Mucosa of rectum (tissue), 2 donors: ENCODE measurements at regions not wholly inside any gene's neighbourhood (a gene's known extent, or its start where the extent isn't known, plus 50 kb on each side); places are given as distances from the start of the nearest gene placed in this dataset.
"Not testable (repeated sequence)": the region's sequence is repeated elsewhere in the genome, so short reads cannot be mapped to it uniquely, and the experiment has no call there.

Source experiments
- H3K27ac ChIP-seq, 2 donors: one replicate each; pipeline ENCODE4 v1.7.0; 2013; ENCODE audit warnings: inconsistent platforms in 2 of 2, low read depth in 2 of 2, low read length in 2 of 2
- H3K27me3 ChIP-seq, 2 donors: one replicate each; pipeline ENCODE4 v1.7.0; 2013; ENCODE audit warnings: low read length in 2 of 2; ENCODE audit not compliant: control insufficient read depth in 2 of 2, insufficient read depth in 2 of 2
- H3K36me3 ChIP-seq, 2 donors: one replicate each; pipeline ENCODE4 v1.7.0; 2013; ENCODE audit warnings: low read length in 2 of 2; ENCODE audit not compliant: control insufficient read depth in 2 of 2, insufficient read depth in 2 of 2
- H3K4me1 ChIP-seq, 2 donors: one replicate each; pipeline ENCODE4 v1.7.0; 2013; ENCODE audit warnings: low read length in 2 of 2, mild to moderate bottlenecking in 1 of 2; ENCODE audit not compliant: control insufficient read depth in 2 of 2, insufficient read depth in 2 of 2
- H3K4me3 ChIP-seq, 2 donors: one replicate each; pipeline ENCODE4 v1.7.0; 2013; ENCODE audit warnings: low read length in 2 of 2
- H3K9ac ChIP-seq, 2 donors: one replicate each; pipeline ENCODE4 v1.7.0; 2013; ENCODE audit warnings: low read length in 2 of 2, low read depth in 1 of 2, mild to moderate bottlenecking in 1 of 2
- H3K9me3 ChIP-seq, 2 donors: one replicate each; pipeline ENCODE4 v1.7.0; 2013; ENCODE audit warnings: low read length in 2 of 2; ENCODE audit not compliant: control insufficient read depth in 2 of 2
- donor health status: healthy.
- donor health status: Normal muscosa, but diverticular disease.

DNA sequence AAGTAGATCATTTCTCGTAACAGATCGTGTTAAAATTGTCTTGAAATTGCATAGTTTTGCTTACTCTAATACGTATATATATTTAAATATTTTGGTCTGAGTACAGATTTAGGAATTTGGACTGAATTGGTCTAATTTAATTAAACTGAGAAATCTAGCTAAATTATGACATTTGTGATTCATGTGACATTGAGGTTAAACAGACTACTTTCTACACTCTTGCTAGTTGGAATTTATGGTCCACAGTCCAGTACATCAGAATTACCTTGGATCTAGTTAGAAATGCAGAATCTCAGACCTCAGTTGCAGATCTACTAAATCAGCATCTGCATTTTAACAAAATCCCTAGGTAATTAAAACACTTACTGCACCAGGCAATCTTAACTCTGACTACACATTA is 609.7 kb upstream of the GOLIM4 start:
- Histone ChIP-seq H3K4me3 (no peak overlapping the region), H3K36me3 (no peaks in the 10 kb centered on the region), H3K9me3 (no peaks in the 10 kb centered on the region), H3K27me3 (no peaks in the 10 kb centered on the region), H3K9ac (no peak overlapping the region), H3K27ac (no peak overlapping the region), H3K4me1 (no peaks in the 10 kb centered on the region)

DNA sequence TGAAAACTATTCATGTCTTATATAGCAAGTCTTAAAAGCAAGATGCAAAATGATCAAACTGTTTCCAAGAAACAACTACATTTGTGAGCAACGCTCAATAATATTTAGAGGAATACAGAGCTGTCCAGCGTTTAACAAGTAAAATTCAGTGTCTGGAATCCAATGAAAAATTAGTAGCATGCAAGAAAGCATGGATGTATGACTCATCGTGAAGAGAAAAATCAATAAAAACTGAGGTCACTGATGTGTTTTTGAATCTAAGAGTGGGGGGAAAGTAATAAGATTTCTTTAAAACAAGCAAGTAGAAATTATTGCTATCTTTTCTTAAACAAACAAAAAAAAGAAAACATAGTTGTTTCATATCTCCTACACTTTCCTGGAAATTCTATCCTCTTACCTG is 600.3 kb upstream of the GOLIM4 start:
- Histone ChIP-seq H3K4me1 (no peaks in the 10 kb centered on the region), H3K27me3 (no peaks in the 10 kb centered on the region), H3K4me3 (no peak overlapping the region), H3K36me3 (no peaks in the 10 kb centered on the region), H3K9me3 (no peaks in the 10 kb centered on the region), H3K27ac (no peak overlapping the region), H3K9ac (no peak overlapping the region)

DNA sequence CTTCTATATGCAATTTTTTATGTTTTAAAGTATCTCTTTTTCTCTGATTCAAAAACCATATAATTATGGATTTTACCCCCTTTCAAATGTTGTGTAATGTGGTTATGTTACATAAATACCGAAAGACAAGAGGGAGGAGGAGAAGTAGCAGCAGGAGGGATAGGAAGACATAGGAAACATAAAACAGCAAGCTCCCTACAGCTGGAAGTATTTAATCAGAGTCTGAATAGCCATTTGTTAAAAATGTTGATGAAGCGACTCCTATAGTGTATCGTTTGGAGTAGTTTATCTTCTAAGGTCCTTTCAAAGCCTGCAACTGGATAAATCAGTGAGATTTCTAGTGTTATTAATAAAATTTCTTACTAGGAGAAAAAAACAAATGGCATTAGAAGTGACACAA is 598.1 kb upstream of the GOLIM4 start:
- H3K27me3 ChIP-seq = no peaks in the 10 kb centered on the region

DNA sequence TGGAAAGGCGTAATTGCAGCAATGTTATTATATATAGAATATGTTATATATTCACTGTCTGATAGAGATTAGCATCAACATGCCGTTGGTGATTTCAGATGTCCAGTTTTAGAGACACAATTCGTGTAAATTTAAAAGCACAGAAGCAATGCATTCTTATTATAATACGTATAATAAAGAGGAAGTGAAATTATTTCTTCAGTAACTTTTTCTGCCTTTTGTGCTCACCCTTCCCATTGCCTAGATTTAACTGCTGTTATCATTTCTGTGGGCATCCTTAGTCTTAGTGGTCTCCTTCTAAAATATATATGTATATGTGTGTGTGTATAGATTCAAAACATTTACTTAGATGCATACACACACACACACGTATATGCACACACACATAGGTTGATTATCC is 592.5 kb upstream of the GOLIM4 start:
- H3K27me3 ChIP-seq = no peaks in the 10 kb centered on the region
- H3K4me3 ChIP-seq = no peak overlapping the region
- no peak overlapping the region for H3K9ac ChIP-seq
- H3K9me3 ChIP-seq = no peaks in the 10 kb centered on the region
- no peaks in the 10 kb centered on the region for H3K36me3 ChIP-seq
- H3K4me1 ChIP-seq = no peaks in the 10 kb centered on the region
- H3K27ac ChIP-seq = no peak overlapping the region

More for the DNA sequence above, 598.1 kb upstream of the GOLIM4 start:
- H3K4me1 ChIP-seq = no peaks in the 10 kb centered on the region
- H3K36me3 ChIP-seq = no peaks in the 10 kb centered on the region
- no peak overlapping the region for H3K4me3 ChIP-seq
- H3K9me3 ChIP-seq = no peaks in the 10 kb centered on the region
- no peak overlapping the region for H3K27ac ChIP-seq
- no peak overlapping the region for H3K9ac ChIP-seq

GRCh38 chr3:168684519-168684918 is 588.8 kb upstream of the GOLIM4 start:
- Histone ChIP-seq H3K4me1 (no peaks in the 10 kb centered on the region), H3K9ac (no peak overlapping the region), H3K4me3 (no peak overlapping the region), H3K9me3 (no peaks in the 10 kb centered on the region), H3K27me3 (no peaks in the 10 kb centered on the region), H3K27ac (no peak overlapping the region), H3K36me3 (no peaks in the 10 kb centered on the region)

DNA sequence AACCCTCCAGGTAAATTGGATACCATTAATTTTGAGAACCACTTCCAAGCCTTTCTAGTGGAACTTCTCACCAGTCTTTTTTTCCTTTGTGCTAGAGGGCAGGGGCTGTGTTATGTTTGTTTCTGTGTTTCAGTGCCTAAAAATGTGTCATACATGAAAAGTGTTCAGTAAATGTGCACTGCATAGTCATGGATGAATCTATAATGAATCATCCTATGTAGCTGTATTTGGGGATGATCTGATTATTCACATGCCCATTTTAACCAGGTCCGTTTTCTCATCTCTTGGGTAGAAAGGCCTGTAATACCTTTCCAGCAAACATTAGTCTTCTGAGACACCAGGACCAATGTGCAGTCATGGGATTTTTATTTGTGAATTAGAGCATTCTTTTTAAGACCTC is 583.0 kb upstream of the GOLIM4 start:
- H3K4me1 ChIP-seq = no peaks in the 10 kb centered on the region
- H3K9ac ChIP-seq = no peak overlapping the region
- no peaks in the 10 kb centered on the region for H3K36me3 ChIP-seq

DNA sequence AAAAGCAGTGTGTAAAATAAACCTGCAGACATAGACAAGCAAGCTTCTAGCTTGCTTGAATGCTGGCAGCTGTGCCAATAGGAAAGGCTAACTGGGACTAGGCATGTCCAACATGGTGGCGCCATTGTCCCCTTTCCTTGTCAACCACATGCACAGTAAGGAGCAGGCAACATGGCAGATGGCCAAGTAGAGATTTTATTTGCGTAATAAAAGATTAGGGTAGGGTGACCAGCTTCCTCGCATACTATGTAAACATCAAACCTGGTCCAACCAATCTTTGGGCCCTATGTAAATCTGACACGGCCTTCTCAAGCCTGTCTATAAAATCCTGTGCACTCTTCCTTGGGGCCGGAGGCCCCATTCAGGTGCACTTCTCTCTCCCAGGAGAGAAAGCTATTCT is 575.4 kb upstream of the GOLIM4 start:
- Histone ChIP-seq H3K27ac (no peak overlapping the region), H3K4me1 (no peaks in the 10 kb centered on the region), H3K4me3 (no peak overlapping the region), H3K9ac (no peak overlapping the region), H3K36me3 (no peaks in the 10 kb centered on the region), H3K9me3 (no peaks in the 10 kb centered on the region), H3K27me3 (no peaks in the 10 kb centered on the region)

More for the DNA sequence above, 583.0 kb upstream of the GOLIM4 start:
- Histone ChIP-seq H3K27me3 (no peaks in the 10 kb centered on the region), H3K4me3 (no peak overlapping the region), H3K27ac (no peak overlapping the region), H3K9me3 (no peaks in the 10 kb centered on the region)

DNA sequence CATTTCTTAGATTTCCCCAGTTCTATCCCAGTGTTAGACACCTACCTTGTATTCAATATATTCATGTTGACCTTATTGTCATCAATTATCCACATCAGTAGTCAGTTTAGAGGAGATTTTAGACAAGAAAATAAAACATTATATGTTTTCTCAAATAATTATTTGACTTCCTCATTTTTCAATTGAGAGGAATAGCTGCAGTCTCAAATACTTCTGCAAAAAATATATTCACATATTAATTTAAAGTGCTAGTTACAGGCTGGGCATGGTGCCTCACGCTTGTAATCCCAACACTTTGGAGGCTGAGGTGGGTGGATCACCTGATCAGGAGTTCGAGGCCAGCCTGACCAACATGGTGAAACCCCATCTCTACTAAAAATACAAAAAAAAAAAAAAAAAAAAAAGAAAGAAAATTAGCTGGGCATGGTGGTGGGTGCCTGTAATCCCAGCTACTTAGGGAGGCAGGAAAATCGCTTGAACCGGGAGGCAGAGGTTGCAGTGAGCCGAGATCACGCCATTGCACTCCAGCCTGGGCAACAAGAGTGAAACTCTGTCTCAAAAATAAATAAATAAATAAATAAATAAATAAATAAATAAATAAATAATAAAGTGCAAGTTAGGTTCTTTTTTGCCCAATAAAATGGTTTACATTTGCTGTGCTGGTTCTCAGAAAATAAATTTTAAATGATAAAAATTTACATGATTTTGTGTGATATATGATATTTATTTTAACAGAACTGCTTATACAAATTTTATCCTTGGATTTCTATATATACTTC is 565.3 kb upstream of the GOLIM4 start:
- H3K4me1 ChIP-seq, H3K9ac ChIP-seq, H3K27me3 ChIP-seq, H3K9me3 ChIP-seq, H3K4me3 ChIP-seq, H3K36me3 ChIP-seq, H3K27ac ChIP-seq: not testable (repeated sequence)

DNA sequence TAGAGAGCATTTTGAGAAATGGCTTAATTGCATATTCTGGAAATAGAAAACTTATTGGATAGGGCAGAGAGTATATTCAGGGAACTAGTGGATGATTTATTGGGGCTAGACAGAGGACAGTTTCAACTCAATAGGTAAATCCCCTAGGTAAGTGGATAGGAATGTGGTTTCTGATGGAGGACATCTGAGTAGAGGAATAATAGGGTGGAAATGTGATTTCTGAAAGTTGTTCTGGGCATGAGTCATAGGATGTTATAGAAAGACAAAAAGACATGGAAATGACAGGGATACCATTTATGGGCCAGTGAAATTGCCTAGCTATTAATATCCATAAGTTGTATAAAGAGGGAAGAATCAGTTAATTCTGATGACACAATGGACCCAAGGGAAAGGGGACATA is 563.3 kb upstream of the GOLIM4 start:
- H3K4me3 ChIP-seq = no peak overlapping the region
- no peaks in the 10 kb centered on the region for H3K4me1 ChIP-seq
- no peaks in the 10 kb centered on the region for H3K27me3 ChIP-seq
- H3K9ac ChIP-seq = no peak overlapping the region
- H3K27ac ChIP-seq = no peak overlapping the region
- H3K9me3 ChIP-seq = no peaks in the 10 kb centered on the region
- H3K36me3 ChIP-seq = no peaks in the 10 kb centered on the region

- no peaks in the 10 kb centered on the region for H3K9me3 ChIP-seq
- H3K4me3 ChIP-seq = no peak overlapping the region
- no peak overlapping the region for H3K27ac ChIP-seq
Measured at GRCh38 chr3:168655611-168656010, 559.9 kb upstream of the GOLIM4 start.

More at GRCh38 chr3:168655611-168656010, 559.9 kb upstream of the GOLIM4 start:
- Histone ChIP-seq H3K36me3 (no peaks in the 10 kb centered on the region), H3K4me1 (no peaks in the 10 kb centered on the region), H3K9ac (no peak overlapping the region), H3K27me3 (no peaks in the 10 kb centered on the region)
